Mucosa of descending colon (tissue), 3 donors: ENCODE measurements at regions not wholly inside any gene's neighbourhood (a gene's known extent, or its start where the extent isn't known, plus 50 kb on each side); places are given as distances from the start of the nearest gene placed in this dataset.

Experiments used
- ATAC-seq: fragments of 200-7000 bp; cut with Tn5 transposase; one replicate; pipeline ENCODE4 v1.9.1; 2020; ENCODE audit warnings: mild to moderate bottlenecking, moderate library complexity
- DNase-seq, 3 donors: peaks; one replicate each; pipeline ENCODE4 v3.0.0-alpha.2; 2020
- H3K36me3 ChIP-seq: fragments of 200-600 bp; one replicate; pipeline ENCODE4 v1.8.0; 2021; ENCODE audit warnings: low read depth, mild to moderate bottlenecking
- H3K4me1 ChIP-seq: fragments of 200-600 bp; one replicate; pipeline ENCODE4 v1.8.0; 2021; ENCODE audit warnings: low read depth, mild to moderate bottlenecking
- H3K4me3 ChIP-seq: fragments of 200-600 bp; one replicate; pipeline ENCODE4 v1.8.0; 2021; ENCODE audit warnings: mild to moderate bottlenecking
- H3K9me3 ChIP-seq: fragments of 200-600 bp; one replicate; pipeline ENCODE4 v1.8.0; 2021; ENCODE audit warnings: mild to moderate bottlenecking
- intact Hi-C, 2 donors: fragments of 100-400 bp; cut with DNase I in 1 of 2; cut with micrococcal nuclease in 1 of 2; formaldehyde crosslinking; loops; one replicate each; pipeline versions ENCODE4 v1.11.0 to v1.11.1; 2022; cut with DNase I, micrococcal nuclease
- TF ChIP-seq, protein P1 (sequence below): fragments of 200-600 bp; IDR thresholded peaks from one replicate; pipeline ENCODE4 v1.8.0; 2022; ENCODE audit warnings: antibody characterized with exemption, mild to moderate bottlenecking
- donor health status: DM: no; HTN: no; CAD: no; lungs with moderate emphysema.
- donor health status: DM: no; HTN: no; CAD: no.
- donor health status: DM: no; HTN: yes; CAD: no.

DNA sequence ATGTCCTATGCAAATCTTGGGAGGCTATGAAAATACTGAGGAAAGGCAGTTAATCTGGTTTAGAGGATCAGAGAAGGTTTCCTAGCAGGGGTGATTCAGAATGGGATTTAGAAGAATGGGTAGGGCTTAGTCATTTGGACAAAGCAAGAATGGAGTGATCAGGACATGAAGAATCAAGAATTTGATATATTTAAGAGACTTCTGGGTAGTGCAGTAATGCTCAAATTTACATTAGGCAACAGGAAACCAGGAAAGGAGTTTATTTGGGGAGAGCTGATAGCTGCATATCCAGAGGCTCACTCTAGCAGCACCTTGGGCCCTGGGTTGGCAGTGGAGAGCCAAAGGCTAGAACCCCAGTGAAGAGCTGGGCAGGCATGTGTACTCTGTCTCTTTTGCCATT is 78.9 kb upstream of the PAPPA start:
- Histone ChIP-seq H3K36me3 (no peaks in the 10 kb centered on the region), H3K4me1 (no peaks in the 10 kb centered on the region), H3K4me3 (no peak overlapping the region), H3K9me3 (no peaks in the 10 kb centered on the region)
- no peak for ATAC-seq
- TF ChIP-seq, protein P1, sequence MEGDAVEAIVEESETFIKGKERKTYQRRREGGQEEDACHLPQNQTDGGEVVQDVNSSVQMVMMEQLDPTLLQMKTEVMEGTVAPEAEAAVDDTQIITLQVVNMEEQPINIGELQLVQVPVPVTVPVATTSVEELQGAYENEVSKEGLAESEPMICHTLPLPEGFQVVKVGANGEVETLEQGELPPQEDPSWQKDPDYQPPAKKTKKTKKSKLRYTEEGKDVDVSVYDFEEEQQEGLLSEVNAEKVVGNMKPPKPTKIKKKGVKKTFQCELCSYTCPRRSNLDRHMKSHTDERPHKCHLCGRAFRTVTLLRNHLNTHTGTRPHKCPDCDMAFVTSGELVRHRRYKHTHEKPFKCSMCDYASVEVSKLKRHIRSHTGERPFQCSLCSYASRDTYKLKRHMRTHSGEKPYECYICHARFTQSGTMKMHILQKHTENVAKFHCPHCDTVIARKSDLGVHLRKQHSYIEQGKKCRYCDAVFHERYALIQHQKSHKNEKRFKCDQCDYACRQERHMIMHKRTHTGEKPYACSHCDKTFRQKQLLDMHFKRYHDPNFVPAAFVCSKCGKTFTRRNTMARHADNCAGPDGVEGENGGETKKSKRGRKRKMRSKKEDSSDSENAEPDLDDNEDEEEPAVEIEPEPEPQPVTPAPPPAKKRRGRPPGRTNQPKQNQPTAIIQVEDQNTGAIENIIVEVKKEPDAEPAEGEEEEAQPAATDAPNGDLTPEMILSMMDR, result no peak
- no peak for DNase-seq
- intact Hi-C loops, result no loop called here

DNA sequence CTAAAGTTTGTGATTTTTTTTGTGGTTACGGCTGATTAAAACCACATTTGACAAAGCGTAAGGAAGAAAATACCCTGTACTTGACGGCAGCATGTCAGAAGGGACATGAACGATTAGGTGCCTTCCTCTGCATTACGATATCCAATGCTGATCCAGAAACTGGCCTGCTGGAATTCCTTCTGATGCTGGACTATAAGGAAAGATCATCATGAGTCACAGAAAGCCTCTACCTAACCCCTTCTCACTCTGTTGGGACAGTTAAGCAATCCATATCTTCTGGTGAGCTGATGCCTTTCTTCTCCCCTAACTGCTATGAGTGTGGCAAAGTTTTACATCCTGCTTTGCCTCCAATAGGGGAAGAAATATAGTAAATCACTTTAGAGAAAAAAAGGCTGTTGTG is 78.4 kb upstream of the PAPPA start:
- H3K4me3 ChIP-seq, result no peak overlapping the region
- H3K36me3 ChIP-seq, result no peaks in the 10 kb centered on the region
- intact Hi-C loops, result no loop called here
- no peak for ATAC-seq
- H3K4me1 ChIP-seq, result no peaks in the 10 kb centered on the region
- H3K9me3 ChIP-seq, result no peaks in the 10 kb centered on the region
- no peak for DNase-seq
- TF ChIP-seq, protein P1, result no peak

DNA sequence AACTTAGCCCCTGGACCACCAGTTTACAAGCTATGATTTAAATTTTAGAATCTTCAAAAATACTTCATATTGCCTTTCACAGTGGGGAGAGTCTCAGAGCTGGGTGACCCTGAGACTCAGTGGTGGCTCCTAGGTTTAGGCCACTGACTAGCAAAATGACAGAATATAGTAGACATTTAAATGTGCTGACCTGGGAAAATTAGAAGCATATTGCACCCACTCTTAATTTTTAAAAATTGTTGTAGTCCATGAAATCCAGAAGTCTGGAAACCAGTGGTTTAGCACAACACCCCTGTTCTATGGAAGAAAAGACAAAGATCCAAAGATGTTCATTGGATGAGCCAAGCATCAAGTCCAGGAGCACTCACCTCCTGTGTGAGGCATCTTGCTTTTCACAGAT is 75.0 kb upstream of the PAPPA start:
- DNase-seq (no peak), ATAC-seq (no peak)
- Histone ChIP-seq H3K4me1 (no peaks in the 10 kb centered on the region), H3K4me3 (no peak overlapping the region), H3K36me3 (no peaks in the 10 kb centered on the region), H3K9me3 (no peaks in the 10 kb centered on the region)
- TF ChIP-seq, protein P1, result no peak
- intact Hi-C loops, result no loop called here

DNA sequence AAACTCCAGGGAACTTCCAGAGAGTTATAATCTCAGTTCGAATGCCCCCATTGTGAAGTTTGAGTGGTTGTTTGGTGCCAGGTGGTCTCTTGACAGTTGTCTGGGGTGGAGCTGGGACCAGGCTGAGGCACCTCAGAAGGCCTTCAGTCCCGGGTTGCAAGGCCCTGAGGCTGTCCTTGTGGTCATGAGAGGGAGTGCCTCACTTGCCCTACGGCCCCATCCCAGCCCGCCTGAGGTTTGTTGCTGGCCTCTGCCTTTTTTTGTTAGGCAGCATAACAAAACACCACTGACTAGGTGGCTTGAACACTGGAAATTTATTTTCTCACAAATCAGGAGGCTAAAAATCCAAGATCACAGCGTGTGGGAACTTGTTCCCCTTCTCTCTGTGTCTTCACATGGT is 73.0 kb upstream of the PAPPA start:
- intact Hi-C loops, result no loop called here
- DNase-seq (peak in 1 of 3 donors; percentile 24), ATAC-seq (no peak)
- no peaks in the 10 kb centered on the region for H3K4me1 ChIP-seq
- H3K4me3 ChIP-seq, result no peak overlapping the region
- H3K9me3 ChIP-seq, result no peaks in the 10 kb centered on the region
- no peaks in the 10 kb centered on the region for H3K36me3 ChIP-seq
- TF ChIP-seq, protein P1, result no peak

DNA sequence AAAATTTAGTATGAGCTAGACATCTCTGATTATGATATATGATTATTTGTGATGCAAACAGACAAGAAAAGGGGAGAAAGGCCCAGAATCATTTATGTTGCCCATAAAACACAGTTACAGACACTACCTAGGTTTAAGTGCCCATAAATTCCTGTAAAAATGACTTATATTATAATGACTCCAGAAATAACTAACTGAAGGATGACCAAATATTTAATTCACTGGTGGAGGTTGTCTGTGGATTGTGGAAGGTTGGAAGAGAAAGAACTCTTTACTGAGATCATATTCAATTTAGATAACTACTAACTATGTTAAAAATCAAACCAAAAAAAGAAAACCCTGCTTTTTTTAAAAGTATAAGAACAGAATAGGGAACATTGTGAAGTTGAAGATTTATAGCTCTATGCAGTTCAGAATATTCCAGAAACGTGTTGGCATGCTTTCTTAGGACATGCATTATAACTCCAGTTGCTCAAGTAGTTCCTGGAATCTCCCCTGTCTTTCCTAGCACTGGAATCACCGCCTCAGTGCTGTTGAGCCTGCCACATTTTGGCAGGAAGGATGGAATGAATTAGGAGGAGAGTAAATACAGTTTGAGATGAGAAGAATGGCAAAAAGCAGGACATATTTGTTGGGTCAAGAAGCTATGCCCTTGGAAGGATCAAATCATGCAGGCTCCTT is 72.0 kb upstream of the PAPPA start:
- ATAC-seq (no peak), DNase-seq (no peak)
- Histone ChIP-seq H3K4me3 (no peak overlapping the region), H3K9me3 (no peaks in the 10 kb centered on the region), H3K36me3 (no peaks in the 10 kb centered on the region), H3K4me1 (no peaks in the 10 kb centered on the region)
- intact Hi-C loops, result no loop called here
- TF ChIP-seq, protein P1, result no peak

DNA sequence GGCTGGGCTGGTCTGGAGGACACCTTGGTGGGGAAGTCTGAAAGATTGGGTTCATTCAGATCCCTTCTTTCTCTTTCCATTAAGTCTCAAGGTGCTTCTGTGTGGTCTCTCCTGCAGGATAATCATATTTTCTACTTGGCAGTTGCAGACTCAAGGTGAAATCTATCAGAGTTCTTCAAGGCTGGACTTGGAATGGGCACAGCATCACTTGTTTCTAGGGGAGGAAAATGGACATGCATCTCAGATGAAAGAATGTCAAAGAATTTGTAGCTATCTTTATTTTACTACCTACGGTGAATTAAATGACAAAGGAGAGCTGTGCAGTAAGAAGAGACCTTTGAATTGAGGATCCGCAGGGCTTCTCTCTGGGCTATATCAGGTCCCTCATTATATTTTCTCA is 69.8 kb upstream of the PAPPA start:
- Histone ChIP-seq H3K36me3 (no peaks in the 10 kb centered on the region), H3K4me1 (no peaks in the 10 kb centered on the region), H3K9me3 (no peaks in the 10 kb centered on the region), H3K4me3 (no peak overlapping the region)
- TF ChIP-seq, protein P1, result no peak
- DNase-seq, result no peak
- intact Hi-C loops, result no loop called here
- no peak for ATAC-seq
